ENCODE measurements at regions not wholly inside any gene's neighbourhood (a gene's known extent, or its start where the extent isn't known, plus 50 kb on each side); places are given as distances from the start of the nearest gene placed in this dataset.
"Not testable (repeated sequence)": the region's sequence is repeated elsewhere in the genome, so short reads cannot be mapped to it uniquely, and the experiment has no call there.

GRCh38 chr5:20959347-20959746, 971.3 kb upstream of the CDH18 start:
- DNase-seq (ENCODE audit: extremely low spot score, insufficient read length, low read depth) = no peak
- FAIRE-seq = no peak

- DNase-seq (ENCODE audit: extremely low spot score, insufficient read length, low read depth) (no peak), FAIRE-seq (no peak)
These were observed 970.6 kb upstream of the CDH18 start for GRCh38 chr5:20958641-20959040.

DNA sequence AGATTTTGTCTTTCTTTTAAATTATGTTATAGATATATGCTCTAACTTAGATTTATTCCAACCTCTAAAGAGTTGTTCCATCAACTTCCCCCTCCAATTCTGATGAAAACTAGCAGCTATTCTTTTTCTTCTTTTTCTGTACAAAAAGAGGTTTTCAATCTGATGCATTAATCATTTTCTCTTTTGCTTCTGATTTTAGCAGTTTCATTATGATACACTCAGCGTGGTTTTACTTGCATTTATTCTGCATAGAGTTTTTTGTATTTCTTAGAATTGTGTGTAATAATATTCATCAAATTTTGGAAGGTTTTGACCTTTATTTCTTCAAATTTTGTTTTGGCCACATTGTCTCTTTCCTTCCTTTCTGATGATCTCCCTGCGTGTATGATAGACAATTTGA, 968.1 kb upstream of the CDH18 start:
- FAIRE-seq (no peak), DNase-seq (ENCODE audit: extremely low spot score, insufficient read length, low read depth) (no peak)

- DNase-seq (ENCODE audit: extremely low spot score, insufficient read length, low read depth) (no peak), FAIRE-seq (no peak)
These were observed 961.6 kb upstream of the CDH18 start for GRCh38 chr5:20949636-20950035.

DNA sequence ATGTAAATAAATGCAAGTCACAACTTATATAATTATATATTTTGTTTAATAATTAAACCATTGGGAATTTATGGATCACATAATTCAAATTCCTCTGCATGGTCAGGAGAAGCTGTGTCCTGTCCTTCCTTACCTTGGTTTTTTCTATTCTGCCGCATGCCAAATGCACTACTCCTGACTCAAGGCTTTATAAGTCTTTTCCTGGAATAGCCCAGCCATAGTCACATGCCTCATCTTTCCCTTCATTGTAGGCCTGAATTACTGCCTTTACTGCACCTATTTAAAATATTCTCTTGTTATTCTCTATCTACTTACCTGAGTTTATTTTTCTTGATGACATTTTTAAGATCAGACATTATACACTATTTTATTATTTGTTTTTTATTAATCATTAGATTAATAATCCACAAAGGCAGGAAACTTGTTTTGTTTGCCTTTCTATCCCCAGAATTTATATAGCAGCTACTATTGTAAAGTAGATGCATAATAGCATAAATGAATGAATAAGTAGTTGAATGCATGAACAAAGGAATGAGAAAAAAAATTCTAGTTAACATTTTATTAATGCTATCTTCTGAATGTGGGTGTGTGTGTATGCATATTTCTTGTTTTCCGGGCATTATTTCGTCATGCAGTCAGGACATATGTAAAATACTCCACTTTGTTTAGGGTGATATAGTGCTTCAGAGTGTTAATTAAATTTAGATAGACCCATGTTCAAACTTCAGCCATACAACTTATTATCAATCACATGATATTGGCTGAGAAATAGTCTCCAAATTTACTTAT, 955.4 kb upstream of the CDH18 start:
- not testable (repeated sequence) for FAIRE-seq; DNase-seq (ENCODE audit: extremely low spot score, insufficient read length, low read depth)

- not testable (repeated sequence) for FAIRE-seq; DNase-seq (ENCODE audit: extremely low spot score, insufficient read length, low read depth)
These were observed 954.6 kb upstream of the CDH18 start for GRCh38 chr5:20942603-20943002.

DNA sequence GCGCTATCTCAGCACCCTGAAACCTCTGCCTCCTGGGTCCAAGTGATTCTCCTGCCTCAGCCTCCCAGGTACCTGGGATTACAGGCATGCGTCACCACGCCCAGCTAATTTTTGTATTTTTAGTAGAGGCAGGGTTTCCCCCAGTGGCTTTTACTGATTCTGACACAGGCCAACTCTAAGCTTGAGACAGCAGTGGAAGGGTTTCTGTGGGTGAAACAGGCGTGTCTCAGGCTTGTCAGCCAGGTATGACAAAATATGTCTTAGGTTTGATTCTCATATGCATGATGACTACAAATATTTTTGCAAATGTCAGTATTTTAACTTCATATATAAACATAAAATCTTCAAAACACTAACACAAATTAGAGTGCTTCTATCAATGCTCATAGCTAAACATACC, 952.8 kb upstream of the CDH18 start:
- not testable (repeated sequence) for FAIRE-seq; DNase-seq (ENCODE audit: extremely low spot score, insufficient read length, low read depth)

DNA sequence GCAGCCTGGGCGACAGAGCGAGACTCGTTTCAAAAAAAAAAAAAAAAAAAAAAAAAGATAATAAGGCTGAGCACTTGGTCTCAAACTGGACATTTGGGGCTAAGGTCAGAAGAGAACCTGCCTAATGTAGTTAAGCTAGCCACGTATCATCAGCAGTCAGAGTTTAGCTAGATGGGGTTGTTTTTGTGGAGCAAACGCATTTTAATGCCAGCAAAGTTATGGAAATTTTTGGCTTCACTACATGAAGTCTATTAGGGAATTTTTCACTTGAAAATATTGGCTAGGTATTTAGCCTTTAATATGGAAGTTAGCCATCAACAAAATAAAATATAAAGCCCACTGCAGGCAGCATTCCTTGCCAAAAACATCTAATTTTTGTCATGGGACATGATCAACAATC, 902.9 kb upstream of the CDH18 start:
- FAIRE-seq = peak; percentile 26
- DNase-seq (ENCODE audit: extremely low spot score, insufficient read length, low read depth) = not testable (repeated sequence)

GRCh38 chr5:20875726-20876125, 887.7 kb upstream of the CDH18 start:
- FAIRE-seq; DNase-seq (ENCODE audit: extremely low spot score, insufficient read length, low read depth): not testable (repeated sequence)

DNA sequence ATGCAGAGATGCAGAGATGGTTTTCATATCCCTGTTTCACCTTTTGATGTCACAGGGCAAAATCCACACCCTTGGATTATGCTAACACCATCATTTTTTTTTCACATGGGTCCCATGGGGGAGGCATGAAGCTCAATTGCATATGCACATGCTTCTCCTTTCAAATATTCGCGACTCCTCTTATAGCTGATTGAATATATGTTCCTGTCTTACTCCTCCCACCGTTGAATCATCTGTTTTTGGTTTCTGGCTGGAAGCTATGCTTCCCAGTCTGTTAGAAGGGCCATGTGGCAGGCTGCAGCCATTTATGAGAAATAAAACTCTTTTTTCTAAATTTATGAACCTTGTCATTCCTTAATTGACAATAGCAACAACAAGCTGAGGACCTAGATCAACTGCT, 877.9 kb upstream of the CDH18 start:
- not testable (repeated sequence) for DNase-seq (ENCODE audit: extremely low spot score, insufficient read length, low read depth); FAIRE-seq

DNA sequence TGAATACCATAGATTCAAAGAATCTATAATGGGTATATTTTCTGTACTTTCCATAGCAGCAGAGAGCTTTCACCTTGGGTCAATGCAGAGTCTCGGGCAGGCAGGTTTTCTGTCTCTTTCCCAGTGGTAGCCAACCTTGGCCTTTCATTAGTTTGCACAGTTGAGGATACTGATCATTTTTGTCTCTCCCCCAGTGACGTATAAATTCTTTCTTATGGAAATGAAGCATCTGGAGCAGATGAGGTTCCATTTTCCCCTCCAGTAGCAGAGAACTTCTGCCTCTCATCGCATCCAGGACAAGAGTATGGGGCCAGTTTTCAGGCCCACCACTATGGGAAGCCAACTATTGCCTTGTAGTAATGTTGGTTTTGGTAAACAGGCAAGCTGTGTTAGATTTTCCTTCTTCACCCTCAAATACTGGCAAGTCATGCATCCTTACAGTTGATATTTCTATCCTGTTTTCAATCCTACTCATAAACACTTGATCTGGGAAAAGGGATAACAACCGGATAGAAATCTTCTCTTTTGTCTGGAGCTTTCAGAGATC, 845.2 kb upstream of the CDH18 start:
- DNase-seq (ENCODE audit: extremely low spot score, insufficient read length, low read depth) (no peak), FAIRE-seq (no peak)

DNA sequence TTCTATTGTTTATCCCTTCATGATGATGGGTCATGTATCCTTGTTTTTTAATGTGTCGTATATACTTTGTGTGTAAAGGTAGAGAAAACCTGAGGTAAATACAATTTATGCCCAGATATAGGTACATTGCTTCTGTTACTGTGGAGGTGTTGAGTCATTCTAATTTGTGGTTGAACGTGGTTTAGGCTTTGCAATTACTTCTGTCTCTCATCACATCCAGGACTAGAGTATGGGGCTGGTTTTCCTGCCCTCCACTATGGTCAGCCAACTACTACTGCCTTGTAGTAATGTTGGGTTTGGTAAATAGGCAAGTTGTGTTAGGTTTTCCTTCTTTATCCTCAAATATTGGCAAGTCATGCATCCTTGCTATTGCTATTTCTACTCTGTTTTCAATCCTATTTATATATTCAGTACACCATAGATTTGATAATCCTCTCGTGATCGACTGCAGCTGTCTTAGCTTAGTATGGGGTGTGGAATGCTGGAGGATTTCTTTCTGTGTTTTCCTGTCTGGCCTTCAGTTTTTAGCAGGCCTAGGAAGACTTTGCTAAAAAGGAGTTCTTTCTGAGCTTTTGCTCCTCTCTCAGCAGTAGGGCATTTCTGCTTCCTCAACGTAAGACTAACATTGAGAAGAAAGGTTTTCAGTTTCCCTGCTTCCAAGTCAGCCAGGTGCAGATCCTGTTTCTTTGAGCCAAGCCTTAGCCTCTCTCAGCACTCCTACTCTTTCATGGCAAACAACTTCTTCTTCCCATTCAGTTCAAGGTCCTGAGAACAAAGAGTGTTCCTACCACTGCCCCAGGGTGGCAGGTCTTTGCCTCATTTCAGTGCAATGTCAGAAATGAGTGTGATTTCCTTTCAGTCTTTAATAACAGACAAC, 844.4 kb upstream of the CDH18 start:
- no peak for FAIRE-seq
- DNase-seq (ENCODE audit: extremely low spot score, insufficient read length, low read depth) = no peak

GRCh38 chr5:20825951-20826350, 838.0 kb upstream of the CDH18 start:
- not testable (repeated sequence) for FAIRE-seq

DNA sequence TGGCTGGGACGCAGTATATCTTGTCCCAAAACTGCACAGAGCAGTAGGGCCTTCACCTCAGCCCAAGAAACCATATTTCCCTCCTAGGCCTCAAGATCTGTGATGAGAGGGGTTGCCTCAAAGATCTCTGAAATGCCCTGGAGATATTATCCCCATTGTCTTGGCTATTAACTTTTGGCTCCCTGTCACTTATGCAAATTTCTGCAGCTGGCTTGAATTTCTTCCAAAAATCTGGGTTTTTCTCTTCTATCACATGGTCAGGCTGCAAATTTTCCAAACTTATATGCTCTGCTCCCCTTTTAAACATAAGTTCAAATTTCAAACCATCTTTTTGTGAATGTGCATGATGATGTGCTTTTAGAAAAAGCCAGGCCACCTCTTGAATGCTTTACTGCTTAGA, 809.2 kb upstream of the CDH18 start:
- not testable (repeated sequence) for DNase-seq (ENCODE audit: extremely low spot score, insufficient read length, low read depth); FAIRE-seq

More at GRCh38 chr5:20825951-20826350, 838.0 kb upstream of the CDH18 start:
- not testable (repeated sequence) for DNase-seq (ENCODE audit: extremely low spot score, insufficient read length, low read depth)

DNA sequence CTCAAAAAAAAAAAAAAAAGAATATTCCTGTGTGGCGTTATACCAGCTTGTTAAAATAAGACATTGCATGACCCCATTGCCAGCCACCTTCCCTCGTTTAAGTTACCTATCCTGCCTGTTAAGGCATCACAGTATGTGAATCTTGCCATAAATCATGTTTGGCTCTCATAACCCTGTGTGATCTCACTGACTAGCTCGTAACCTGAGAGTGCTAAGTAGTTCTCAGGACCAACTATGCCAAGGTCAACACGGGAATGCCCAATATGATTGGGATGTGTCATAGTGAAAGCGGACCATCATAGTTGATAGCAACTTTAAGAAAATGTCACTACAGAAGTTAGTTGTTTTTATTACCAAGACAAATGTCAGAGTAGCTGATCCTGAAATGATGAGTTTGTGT, 796.8 kb upstream of the CDH18 start:
- not testable (repeated sequence) for FAIRE-seq

GRCh38 chr5:20783484-20783883, 795.5 kb upstream of the CDH18 start:
- not testable (repeated sequence) for FAIRE-seq; DNase-seq (ENCODE audit: extremely low spot score, insufficient read length, low read depth)

More for the DNA sequence above, 796.8 kb upstream of the CDH18 start:
- not testable (repeated sequence) for DNase-seq (ENCODE audit: extremely low spot score, insufficient read length, low read depth)

DNA sequence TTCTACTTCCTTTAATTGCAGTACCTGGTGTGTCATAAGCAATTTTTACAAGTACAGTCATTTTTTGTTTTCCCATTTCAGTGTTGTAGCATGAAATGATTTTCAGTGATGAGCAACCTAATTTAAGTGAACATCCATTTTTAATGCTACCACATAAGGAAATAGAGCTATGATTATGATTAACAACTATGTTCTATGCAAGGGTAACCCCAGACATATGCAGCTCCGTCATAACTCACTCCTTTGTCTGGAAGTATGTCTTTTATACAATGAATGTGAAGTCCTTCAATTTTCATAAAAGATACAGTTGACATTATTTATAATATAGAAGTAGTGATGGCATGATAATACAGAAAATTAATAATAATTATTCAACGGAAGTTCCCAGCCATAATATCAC, 783.3 kb upstream of the CDH18 start:
- FAIRE-seq = not testable (repeated sequence)

GRCh38 chr5:20765074-20765473, 777.1 kb upstream of the CDH18 start:
- not testable (repeated sequence) for DNase-seq (ENCODE audit: extremely low spot score, insufficient read length, low read depth); FAIRE-seq

More for the DNA sequence above, 783.3 kb upstream of the CDH18 start:
- DNase-seq (ENCODE audit: extremely low spot score, insufficient read length, low read depth) = not testable (repeated sequence)

GRCh38 chr5:20759459-20759858, 771.5 kb upstream of the CDH18 start:
- not testable (repeated sequence) for FAIRE-seq; DNase-seq (ENCODE audit: extremely low spot score, insufficient read length, low read depth)

GRCh38 chr5:20752179-20752578, 764.2 kb upstream of the CDH18 start:
- not testable (repeated sequence) for FAIRE-seq; DNase-seq (ENCODE audit: extremely low spot score, insufficient read length, low read depth)
